Stimulated activated CD4-positive, alpha-beta T cell treated with anti-CD3 and anti-CD28 coated beads, Interleukin-1b, Interleukin-23, amount 100 ng/mL, for 4 hours (primary cell): ENCODE measurements at regions not wholly inside any gene's neighbourhood (a gene's known extent, or its start where the extent isn't known, plus 50 kb on each side); places are given as distances from the start of the nearest gene placed in this dataset.

Experiments
- DNase-seq, 2 donors: peaks; one replicate each; pipeline ENCODE4 v3.0.0-alpha.2; 2020; ENCODE audit warnings: low read depth in 2 of 2

DNA sequence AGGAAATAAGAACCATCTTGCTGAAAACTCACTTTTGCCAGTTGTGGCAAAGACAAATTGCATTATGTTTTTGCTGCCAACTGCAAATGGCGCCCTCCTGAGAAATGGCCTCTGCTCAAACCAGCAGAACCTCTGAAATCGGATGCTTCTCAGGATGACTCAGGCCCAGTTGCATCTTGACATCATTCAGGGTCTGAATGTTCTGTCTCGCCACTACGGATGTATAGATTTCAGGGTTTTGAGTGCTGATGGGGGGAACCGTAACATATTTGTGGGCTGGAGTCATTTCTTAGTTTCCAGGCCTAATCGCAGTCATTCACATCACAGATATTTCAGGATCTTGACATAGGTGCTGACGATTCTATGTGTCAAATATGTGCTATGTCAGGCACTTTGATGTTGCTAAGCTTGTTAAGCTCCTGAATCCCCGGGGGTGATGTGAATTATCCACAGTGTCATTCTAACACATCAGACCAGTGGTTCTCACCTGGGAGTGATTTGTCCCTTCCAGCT, 207.1 kb downstream of the NFATC2 start:
- DNase-seq = no peak

DNA sequence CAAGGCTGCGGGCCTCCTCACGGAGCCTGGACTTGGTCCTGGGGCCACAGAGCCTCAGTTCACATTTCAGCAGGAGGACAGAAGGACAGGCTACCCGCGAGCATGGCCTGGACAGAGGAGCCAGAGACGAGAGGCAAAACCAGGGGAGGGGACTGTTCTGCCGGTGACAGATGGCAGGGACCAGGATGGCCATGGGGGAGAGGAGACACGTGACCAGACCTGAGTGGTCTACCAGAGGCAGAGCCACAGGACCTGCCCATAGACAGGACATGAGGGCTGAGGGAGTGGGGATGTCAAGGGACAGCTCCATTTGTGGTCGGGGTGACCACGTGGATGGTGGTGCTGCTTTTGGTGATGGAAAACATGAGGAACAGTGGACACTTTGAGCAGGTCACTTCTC, 207.9 kb downstream of the NFATC2 start:
- DNase-seq = no peak

DNA sequence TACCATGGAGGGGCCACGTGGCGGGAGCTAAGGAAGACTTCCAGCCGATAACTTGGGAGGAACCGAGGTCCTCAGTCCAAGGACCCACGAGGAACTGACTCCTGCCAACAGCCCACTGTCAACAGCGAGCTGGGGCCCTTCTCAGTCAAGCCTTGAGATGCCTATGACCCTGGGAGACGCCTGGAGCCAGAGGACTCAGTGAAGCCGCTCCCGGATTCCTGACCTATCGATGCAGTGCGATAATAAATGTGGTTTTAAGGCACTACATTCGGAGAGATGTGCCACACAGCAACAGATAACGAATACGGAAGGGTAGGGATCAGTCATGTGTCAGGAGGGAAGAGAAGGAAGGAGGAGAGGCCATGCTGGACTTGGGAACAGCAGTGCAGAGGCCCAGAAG, 208.5 kb downstream of the NFATC2 start:
- DNase-seq = no peak

DNA sequence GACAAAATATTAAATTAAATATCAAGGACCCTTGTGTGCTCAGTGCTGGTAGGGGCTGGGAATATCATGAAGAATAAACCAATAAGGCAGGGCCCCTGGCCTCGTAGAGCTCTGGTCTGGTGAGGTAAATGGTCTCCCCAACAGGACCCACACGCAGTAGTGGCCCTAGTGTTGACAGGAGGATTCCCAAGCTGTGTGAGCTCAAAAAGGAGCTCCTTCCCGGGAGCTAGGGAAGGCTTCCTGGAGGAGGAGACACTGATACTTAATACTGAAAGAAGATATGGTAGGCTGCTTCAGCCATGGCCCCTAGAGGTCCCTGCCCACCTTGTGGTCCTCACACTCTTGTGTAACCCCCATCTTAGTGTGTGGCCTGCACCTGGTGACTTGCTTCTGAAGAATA, 209.1 kb downstream of the NFATC2 start:
- no peak for DNase-seq

DNA sequence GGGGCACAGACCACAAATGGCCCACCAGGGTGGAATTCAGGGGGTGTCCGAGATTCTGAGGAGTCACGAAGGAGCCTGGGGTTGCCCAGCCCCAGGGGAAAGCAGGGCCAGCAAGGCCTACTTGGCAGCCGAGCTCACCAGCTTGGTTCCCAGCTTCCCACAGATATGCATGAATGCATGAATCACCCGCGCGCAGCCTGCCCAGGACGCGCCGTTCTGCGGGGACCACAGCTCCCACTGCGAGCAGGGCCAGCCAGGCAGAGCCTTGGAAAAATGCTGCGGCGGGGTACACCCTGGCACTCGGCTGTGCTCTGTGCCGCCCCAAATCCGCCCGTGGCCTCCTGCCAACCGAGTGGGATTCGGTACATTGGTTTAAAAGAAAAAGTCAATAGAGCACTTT, 211.0 kb downstream of the NFATC2 start:
- no peak for DNase-seq

DNA sequence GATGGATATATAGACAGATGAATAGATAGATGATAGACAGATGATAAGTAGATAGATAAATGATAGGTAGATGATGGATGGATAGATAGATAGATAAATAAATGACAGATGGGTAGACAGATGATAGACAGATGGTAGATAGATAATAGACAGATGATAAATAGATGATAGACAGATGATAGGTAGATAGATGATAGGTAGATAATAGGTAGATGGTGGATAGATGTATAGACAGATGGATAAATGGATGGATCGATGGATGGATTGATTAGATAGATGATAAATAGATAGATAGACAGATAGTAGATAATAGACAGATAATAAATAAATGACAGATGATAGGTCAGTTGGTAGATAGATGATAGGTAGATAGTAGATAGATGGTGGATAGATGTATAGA, 212.7 kb downstream of the NFATC2 start:
- no peak for DNase-seq

DNA sequence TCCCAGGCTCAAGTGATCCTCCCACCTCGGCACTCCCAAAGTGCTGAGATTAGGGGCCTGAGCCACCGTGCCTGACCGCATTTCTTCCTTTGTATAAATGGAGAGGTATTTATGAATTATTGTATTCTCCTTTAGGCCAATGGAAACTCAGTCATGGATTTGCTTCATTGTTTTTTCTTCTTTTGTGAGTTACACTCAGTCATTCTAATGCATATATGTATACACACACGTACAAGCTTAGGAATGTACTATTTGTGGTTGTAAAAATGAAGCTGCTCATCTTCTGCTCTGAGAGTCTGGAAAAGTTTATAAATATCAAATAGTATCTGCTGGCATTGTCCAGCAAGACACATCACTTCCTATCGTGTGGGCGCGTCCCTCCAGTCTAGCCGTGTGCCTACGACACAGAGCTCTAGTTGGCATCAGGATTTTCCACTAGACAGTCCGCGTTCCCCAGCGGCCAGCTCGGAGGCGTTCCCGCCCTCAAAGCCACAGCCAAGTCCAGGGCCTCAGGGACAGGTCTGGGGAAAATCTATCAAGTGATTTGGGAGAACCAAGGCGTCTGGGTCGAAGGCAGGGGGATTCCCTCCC, 215.2 kb downstream of the NFATC2 start:
- DNase-seq = no peak

DNA sequence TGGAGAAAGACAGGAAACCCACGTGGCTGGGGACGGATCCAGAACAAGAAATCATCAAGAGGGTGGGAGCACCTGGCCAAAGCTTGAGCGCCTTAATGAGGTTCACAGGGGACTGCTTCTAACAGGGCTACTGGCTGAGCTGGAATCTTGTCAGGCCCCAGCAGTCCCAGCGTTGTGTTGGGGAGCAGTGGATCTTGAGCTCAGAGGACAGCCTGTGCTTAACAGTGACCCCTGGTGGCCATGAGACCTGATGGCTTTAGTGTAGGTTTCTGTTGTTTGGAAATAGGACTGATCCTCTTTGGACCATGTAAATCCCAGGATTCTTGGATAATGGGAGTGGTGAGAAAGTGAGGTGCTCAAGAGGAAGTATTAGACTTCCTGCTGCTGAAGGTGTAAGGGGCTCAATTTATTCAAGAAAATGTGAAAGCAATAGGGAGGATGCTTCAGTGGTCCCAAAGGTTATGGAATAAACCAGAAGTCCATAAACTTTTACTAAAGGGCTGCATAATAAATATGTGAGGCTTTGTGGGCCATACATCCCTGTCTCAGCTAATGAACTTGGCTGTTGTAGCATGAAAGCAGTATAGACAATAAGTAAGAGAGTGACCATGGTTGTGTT, 216.2 kb downstream of the NFATC2 start:
- DNase-seq = peak; percentile 26 to 37

DNA sequence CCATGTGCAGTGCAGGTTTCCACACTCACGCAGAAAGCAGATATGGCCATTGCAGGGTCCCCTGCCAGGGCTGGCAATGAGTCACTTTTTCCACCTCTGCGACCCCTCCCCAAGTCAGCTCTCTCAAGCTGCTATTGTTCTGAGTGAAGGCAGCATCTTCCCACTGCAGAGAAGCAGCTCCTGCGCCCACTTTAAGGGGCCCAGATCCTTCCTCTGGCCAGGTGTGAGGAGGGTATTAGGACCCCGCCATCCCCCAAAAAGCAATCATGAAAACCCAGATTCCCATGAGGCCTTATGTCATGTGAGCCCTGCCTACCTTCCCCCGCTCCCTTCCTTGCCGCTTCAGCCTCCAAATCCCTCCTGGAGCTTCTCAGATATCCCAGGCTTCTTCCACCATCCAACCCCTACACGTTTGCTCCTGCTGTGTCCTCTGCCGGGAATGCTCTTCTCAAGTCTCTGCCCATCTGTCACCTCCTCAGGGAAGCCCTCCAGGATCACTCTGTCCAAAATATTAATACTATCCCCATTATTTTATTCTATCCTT, 220.3 kb downstream of the NFATC2 start:
- DNase-seq = no peak

DNA sequence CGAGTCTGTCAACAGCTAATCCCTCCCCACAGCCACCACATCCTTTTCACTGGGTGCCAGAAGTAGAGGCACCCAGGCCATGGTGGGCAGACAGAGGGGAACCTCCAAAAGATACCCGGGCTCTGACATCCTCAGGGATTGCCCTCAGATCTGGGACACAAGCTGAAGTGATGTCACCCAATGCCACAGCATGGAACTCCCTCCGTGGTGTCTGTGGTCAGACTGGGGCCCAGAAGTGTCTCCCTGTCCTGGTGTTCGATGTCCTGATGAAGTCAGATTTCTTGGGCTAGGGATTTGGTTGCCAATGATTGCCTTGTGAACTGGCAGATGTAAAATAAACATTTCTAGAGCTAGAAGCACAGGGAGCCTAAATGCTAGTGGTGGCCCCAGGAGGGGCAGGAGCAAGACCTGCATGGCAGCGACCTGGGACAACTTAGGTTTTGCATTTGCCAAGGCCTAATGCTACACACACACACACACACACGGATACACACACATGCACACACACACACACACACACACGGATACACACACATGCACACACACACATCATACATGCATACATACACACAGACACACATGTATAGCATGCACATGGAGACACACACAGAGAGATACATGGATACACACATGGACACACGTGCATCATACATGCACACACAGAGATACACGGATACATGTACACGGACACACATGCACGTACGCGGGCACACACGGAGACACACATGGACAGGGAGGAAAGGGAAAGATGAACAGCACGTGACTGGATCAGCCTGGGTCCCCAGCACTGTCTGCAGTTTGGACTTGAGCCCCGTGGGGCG, 221.0 kb downstream of the NFATC2 start:
- no peak for DNase-seq

DNA sequence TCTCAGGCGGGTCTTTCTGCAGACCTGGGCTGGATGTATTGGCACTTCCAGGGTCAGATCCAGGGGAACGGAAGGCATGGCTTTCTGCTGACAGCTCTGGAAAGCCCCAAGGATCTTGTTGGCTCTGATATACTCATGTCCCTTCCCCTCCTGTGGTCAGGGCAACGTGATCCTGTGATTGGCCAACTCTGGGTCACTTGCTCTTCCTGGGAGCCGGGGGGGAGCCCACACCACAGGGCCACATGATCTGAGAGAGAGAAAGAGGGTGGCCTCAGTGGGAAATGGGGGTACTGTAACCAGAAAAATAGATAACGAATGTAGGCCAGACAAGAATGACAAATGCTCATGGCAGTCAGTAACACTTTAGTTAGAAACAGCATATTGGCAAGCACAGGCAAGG, 223.0 kb downstream of the NFATC2 start:
- no peak for DNase-seq

DNA sequence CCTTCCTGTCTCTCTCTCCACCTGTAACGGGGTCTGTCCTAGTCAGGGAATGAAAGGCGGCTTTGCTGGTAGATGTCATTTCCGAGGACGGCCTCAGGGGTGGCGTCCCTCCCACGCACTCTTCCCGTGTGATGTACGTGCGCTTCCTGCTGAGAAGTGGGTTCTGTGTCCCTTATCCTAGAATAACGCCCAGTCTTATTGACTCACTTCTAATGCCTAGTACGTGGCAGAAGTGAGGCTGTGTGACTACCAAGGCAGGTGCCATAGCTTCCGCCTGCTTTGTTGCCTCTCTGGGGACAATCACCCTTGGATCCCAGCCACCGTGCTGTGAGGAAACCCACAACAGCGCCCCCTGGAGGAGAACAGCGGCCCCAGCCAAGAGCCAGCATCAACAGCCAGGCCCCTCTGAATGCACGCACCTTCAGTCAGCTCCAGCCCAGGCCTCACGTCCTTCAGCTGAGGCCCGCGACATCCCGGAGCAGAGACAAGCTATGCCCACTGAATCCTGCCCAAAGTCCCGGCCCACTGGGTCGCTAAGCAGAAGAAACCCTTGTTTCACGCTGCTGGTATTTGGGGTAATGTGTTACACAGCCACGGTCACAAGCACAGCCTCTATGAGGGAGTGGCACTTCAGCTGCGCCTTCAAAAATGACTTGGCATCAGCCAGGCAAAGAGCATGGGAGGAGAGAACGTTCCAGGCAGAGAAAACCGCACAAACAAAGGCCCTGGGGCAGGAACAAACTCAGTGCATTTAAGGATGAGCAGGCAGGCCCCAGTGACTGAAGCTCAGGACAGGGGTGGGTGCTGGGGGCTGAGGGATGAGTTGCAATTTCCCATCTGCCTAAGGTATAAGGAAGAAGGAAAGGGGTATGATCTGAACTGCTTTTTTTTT, 224.2 kb downstream of the NFATC2 start:
- peak; percentile 18 to 47 for DNase-seq

DNA sequence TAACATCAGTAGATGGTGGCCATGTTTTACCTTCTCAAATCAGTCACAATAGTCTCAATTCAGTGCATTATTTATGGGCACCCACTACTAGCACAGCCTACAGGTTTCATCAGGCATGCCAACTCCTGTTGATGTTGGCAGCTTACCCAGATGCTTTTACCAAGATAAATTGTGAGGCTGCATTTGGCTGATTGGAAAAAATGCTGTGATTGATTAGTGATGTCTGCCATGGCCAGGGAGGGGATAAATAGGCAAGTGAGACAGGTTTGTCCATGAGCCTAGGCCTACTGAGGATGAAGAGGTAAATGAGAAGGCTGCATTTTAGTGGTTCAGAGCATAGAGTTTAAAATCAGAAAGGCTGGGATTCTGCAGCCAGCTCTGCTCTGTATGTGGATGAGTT, 227.1 kb downstream of the NFATC2 start:
- DNase-seq = no peak

DNA sequence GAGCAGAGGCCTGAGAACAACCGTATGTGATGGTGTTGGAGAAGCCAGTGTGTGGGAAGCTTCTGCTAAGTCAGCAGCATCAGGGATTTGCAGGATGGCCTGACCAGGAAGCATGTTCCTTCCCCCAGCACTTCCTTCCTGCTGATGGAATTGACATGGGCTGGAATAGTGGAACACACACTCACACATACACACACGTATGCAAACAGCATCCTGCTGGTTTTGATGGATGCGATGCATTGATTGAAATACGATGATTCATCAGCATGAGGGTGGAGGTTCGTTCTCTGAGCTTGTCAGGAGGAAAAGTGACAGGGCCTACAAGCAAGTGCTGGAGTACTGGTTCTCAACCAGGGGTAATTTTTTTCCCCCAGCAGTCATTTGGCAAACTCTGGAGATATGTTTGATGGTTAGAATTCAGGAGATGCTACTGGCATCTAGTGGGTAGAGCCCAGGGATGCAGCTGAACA, 229.1 kb downstream of the NFATC2 start:
- no peak for DNase-seq

DNA sequence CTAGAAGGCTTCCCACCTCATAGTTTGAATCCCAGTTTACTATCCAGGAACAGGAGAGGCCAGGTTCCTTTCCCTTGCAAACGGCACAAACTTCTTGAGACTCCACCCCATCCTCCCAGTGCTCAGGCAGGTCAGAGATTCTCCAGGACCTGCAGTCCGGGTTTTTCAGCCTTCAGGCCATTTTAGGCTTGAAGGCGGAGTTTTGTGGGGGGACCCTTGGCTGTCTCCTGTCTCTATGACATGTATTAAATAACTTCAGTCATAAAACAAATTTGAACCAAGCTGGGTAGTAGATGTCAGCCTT, 230.1 kb downstream of the NFATC2 start:
- DNase-seq = no peak

DNA sequence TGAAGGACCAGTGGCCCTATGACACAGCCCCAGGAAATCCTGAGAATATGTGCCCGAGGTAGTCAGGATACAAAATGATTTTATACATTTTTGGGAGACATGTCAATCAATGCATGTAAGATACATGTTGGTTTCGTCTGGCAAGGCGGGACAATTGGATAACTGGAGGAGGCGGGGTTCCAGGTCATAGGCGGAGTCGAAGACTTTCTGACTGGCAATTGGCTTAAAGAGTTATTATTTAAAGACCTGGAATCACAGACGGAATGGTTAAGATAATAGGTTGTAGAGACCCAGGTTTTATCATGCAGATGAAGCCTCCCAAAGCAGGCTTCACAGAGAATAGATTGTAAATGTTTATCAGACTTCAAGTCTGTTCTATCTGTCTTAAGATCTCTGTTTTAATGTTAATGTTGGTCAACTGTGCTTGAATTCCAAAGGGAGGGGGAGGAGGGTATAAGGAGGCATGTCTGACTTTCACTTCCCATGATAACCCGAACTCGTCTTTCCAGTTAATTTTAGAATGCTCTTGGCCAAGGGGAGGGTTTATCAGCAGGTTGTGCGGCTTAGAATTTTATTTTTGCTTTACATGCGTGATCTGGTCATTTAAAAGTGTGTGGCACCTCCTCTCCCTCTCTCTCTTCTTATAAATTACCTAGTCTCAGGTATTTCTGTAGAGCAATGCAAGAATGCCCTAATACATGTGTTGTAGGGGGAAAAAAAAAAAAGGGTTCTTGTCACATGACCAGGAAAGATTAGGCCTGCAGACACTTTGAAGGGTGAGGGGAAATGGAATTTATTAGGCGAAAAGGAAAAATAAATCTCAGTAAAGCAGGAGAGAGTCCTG, 230.7 kb downstream of the NFATC2 start:
- DNase-seq = no peak

DNA sequence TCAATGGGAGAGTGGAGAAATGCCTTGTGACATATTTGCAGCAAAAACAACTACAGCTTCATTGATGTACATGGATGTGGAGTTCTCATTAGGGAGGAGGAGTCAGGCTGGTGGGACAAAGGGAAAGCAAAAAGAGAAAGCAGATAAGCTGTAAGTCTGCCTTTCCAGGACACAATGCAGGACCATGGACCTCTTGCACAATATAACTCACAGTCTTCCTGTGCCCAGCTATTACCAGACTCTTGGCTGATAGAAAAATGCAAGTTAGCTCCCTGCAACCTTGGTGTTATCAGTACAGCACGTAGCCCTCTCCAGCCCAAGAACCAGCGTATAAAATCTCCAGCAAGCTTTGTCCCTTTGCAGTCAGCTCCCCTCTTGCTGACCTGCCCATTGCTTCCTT, 232.3 kb downstream of the NFATC2 start:
- DNase-seq = no peak

DNA sequence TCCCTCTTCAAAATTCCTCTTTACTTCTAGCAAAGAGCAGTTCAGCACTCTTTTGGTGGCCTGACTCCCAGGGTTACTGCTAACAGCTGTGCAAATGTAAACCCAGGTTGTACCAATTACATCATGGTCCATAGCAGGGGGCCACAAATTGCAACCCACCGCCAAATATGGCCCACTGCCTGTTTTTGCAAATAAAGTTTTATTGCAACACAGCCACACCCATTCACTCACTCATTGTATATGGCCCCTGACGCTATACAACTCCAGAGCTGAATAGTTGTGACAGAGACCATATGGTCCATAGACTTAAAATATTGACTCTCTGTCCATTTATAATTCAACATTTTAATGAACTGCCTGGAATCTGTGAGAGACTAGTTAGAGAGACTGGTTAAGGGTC, 233.4 kb downstream of the NFATC2 start:
- DNase-seq = no peak

DNA sequence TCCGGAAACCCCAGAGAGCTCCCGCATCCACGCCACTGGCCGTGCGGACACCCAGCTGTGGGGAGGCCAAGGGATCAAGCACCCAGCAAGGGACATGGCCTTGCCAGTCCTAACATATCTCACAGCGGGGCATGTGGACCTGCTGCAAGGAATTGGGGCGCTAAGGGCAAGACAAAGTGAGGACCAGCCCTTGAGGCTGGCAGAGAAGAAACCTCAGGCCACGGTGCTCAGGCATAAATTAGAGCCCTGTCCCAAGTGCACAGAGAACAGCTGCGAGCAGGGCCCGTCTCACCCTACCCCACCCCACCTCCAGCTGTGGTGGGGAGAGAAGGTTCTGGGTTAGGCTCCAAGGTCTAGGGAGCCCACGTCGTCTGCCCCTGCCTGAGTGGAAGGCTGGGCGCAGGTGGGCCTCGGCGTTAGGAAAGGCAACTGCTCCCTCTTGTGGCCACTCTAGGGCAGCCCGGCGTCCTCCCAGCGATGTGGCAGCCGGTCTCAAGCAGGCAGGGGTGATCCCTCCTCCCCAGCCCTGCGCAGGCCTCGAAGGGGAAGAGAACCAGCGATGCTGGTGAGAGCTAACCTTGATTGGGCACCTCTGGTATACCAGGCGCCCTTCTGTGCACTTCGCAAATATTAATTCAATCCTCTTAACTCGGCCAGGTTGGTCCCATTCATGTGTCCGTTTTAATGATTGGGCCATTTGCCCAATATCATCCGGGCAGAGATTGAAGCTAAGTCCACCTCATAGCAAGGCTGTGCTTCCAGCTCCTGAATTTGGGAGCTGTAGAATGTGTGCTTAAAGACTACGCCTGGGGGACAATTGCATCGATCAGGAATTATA, 235.8 kb downstream of the NFATC2 start:
- DNase-seq = peak; percentile 61 to 66

DNA sequence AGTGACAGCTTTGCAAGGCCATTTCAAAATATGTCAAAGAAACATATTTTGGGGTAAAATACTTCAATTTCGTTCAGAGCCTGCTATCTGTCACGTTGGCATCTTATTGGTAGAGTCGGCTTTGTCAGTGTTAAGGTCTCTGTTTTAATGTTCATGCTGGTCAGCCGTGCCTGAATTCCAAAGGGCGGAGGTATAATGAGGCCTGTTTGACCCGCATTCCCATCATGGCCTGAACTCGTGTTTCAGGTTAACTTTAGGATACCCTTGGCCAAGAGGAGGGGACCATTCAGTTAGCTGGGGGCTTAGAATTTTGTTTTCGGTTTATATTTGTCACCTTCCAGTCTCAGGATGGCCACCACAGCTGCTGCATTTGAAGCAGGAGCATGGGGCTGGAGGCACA, 236.4 kb downstream of the NFATC2 start:
- no peak for DNase-seq
